Esophagus muscularis mucosa (tissue), 3 donors: ENCODE measurements at regions not wholly inside any gene's neighbourhood (a gene's known extent, or its start where the extent isn't known, plus 50 kb on each side); places are given as distances from the start of the nearest gene placed in this dataset.
"Not testable (repeated sequence)": the region's sequence is repeated elsewhere in the genome, so short reads cannot be mapped to it uniquely, and the experiment has no call there.

Source experiments
- POLR2AphosphoS5 ChIP-seq, 2 donors: sonication (generic); formaldehyde crosslinking; IDR thresholded peaks; one replicate each; pipeline ENCODE4 v1.6.1; 2017; ENCODE audit warnings: antibody characterized with exemption in 2 of 2
- TF ChIP-seq, protein P1 (sequence below), 3 experiments: fragments of 200-600 bp in 2 of 3; fragments of 450-650 bp in 1 of 3; sonication (generic) in 2 of 3; IDR thresholded peaks; one replicate each; pipeline ENCODE4 v1.5.1; 2017 to 2019; ENCODE audit warnings: antibody characterized with exemption in 3 of 3, mild to moderate bottlenecking in 2 of 3, moderate library complexity in 1 of 3

DNA sequence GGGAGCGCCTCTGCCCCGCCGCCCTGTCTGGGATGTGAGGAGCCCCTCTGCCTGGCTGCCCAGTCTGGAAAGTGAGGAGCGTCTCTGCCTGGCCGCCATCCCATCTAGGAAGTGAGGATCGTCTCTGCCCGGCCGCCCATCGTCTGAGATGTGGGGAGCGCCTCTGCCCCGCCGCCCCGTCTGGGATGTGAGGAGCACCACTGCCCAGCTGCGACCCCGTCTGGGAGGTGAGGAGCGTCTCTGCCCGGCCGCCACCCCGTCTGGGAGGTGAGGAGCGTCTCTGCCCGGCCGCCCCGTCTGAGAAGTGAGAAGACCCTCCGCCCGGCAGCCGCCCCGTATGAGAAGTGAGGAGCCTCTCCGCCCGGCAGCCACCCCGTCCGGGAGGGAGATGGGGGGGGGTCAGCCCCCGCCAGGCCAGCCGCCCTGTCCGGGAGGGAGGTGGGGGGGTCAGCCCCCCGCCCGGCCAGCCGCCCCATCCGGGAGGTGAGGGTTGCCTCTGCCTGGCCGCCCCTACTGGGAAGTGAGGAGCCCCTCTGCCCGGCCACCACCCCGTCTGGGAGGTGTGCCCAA, 65.2 kb upstream of the DHX40 start:
- TF ChIP-seq, protein P1, sequence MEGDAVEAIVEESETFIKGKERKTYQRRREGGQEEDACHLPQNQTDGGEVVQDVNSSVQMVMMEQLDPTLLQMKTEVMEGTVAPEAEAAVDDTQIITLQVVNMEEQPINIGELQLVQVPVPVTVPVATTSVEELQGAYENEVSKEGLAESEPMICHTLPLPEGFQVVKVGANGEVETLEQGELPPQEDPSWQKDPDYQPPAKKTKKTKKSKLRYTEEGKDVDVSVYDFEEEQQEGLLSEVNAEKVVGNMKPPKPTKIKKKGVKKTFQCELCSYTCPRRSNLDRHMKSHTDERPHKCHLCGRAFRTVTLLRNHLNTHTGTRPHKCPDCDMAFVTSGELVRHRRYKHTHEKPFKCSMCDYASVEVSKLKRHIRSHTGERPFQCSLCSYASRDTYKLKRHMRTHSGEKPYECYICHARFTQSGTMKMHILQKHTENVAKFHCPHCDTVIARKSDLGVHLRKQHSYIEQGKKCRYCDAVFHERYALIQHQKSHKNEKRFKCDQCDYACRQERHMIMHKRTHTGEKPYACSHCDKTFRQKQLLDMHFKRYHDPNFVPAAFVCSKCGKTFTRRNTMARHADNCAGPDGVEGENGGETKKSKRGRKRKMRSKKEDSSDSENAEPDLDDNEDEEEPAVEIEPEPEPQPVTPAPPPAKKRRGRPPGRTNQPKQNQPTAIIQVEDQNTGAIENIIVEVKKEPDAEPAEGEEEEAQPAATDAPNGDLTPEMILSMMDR (IDR thresholded peaks at IDR 0.05): not testable (repeated sequence)
- TF ChIP-seq POLR2AphosphoS5 (IDR thresholded peaks at IDR 0.05): not testable (repeated sequence)
